ENCODE measurements at regions not wholly inside any gene's neighbourhood (a gene's known extent, or its start where the extent isn't known, plus 50 kb on each side); places are given as distances from the start of the nearest gene placed in this dataset.

- no peak for TF ChIP-seq MGA (IDR thresholded peaks at IDR 0.05)
- no peak for TF ChIP-seq ZNF354B (CRISPR knock-in tag; IDR thresholded peaks at IDR 0.05)
- TF ChIP-seq HINFP (tag; conservative IDR thresholded peaks at IDR 0.05; ENCODE audit: low read depth), result no peak
- no peak for TF ChIP-seq ZNF707 (CRISPR knock-in tag; conservative IDR thresholded peaks at IDR 0.05)
- no peak for TF ChIP-seq ZKSCAN3 (CRISPR knock-in tag; IDR thresholded peaks at IDR 0.05)
- no peak for TF ChIP-seq EGR1 (conservative IDR thresholded peaks at IDR 0.05)
- TF ChIP-seq ELF2 (CRISPR knock-in tag; IDR thresholded peaks at IDR 0.05), result no peak
- no peak for TF ChIP-seq NFRKB (IDR thresholded peaks at IDR 0.05; ENCODE audit: low read depth)
- no peak for TF ChIP-seq HMGN3 (IDR thresholded peaks at IDR 0.05; ENCODE audit: borderline replicate concordance, extremely low read depth, insufficient read length, low read depth, low read length)
- TF ChIP-seq, protein P1, sequence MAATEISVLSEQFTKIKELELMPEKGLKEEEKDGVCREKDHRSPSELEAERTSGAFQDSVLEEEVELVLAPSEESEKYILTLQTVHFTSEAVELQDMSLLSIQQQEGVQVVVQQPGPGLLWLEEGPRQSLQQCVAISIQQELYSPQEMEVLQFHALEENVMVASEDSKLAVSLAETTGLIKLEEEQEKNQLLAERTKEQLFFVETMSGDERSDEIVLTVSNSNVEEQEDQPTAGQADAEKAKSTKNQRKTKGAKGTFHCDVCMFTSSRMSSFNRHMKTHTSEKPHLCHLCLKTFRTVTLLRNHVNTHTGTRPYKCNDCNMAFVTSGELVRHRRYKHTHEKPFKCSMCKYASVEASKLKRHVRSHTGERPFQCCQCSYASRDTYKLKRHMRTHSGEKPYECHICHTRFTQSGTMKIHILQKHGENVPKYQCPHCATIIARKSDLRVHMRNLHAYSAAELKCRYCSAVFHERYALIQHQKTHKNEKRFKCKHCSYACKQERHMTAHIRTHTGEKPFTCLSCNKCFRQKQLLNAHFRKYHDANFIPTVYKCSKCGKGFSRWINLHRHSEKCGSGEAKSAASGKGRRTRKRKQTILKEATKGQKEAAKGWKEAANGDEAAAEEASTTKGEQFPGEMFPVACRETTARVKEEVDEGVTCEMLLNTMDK (IDR thresholded peaks at IDR 0.05; ENCODE audit: borderline replicate concordance, insufficient read depth, low read depth, low read length, poor library complexity, severe bottlenecking), result no peak
- no peak for TF ChIP-seq BHLHE40 (IDR thresholded peaks at IDR 0.05; ENCODE audit: low read length)
Observed at GRCh38 chr9:99285965-99286364, 63.9 kb downstream of the SEC61B start (continued).
